ENCODE measurements at regions not wholly inside any gene's neighbourhood (a gene's known extent, or its start where the extent isn't known, plus 50 kb on each side); places are given as distances from the start of the nearest gene placed in this dataset.
A peak's percentile ranks its signal among the peaks of the same experiment; 100 is the strongest.

- Histone ChIP-seq H3K4me1 (ENCODE audit: insufficient read depth, low read length) (no peaks in the 10 kb centered on the region), H3K79me2 (ENCODE audit: insufficient read depth, low read length) (no peaks in the 10 kb centered on the region), H3K27me3 (ENCODE audit: control insufficient read depth in 1 of 2, insufficient read depth in 2 of 2, low read length in 2 of 2) (no peaks in the 10 kb centered on the region), H3K27ac (ENCODE audit: extremely low read length, insufficient read depth, low read length) (no peak overlapping the region), H4K20me1 (ENCODE audit: insufficient read depth, low read length) (no peaks in the 10 kb centered on the region), H3K36me3 (replicated peaks in 1 of 2; ENCODE audit: control insufficient read depth in 1 of 2, insufficient read depth in 2 of 2, low read length in 2 of 2) (no peaks in the 10 kb centered on the region), H3K4me2 (ENCODE audit: low read depth, low read length) (no peak overlapping the region), H2AFZ (ENCODE audit: low read length) (no peak overlapping the region), H3K4me3 (replicated peaks in 1 of 3; ENCODE audit: insufficient read depth in 1 of 3, low read depth in 2 of 3, low read length in 3 of 3) (no peak overlapping the region), H3K9me3 (ENCODE audit: low read length) (no peaks in the 10 kb centered on the region), H3K9ac (ENCODE audit: insufficient read depth, low read depth, low read length) (no peak overlapping the region)
- ChIA-PET POLR2A (no interaction called here), CTCF (ENCODE audit: low intra/inter-chr PET ratio, low total read pairs) (no interaction called here)
- in situ Hi-C loops (cut with HindIII; ENCODE audit: extremely low pct_ligation_motif_present, low pct_unique_long_range_greater_than_20kb), result no loop called here
- intact Hi-C loops (cut with micrococcal nuclease; ENCODE audit: unreplicated experiment), result loop anchor here (10.0 kb wide), 1 partner anchor 1225 kb away; no protein-coding TSS in a partner anchor
- no peak for DNase-seq (ENCODE audit: low spot score)
- WGBS (ENCODE audit: low lambda C conversion rate), result 54% methylated on average over 9 of the region's 9 CpGs
- FAIRE-seq, result no peak
- no peak for ATAC-seq
- no TSS peak for BruUV-seq (replicated peaks)
- TF ChIP-seq ZBTB33 (CRISPR knock-in tag; IDR thresholded peaks at IDR 0.05), result 0 out of 2 replicates have a peak, but pooled peaks have one; percentile 18
- TF ChIP-seq CBX5 (CRISPR knock-in tag; IDR thresholded peaks at IDR 0.05; ENCODE audit: borderline replicate concordance), result no peak
Observed at GRCh38 chr2:67649331-67650261, 252.5 kb downstream of the ETAA1 start.

GRCh38 chr2:67650291-67651133 is 253.4 kb downstream of the ETAA1 start:
- Histone ChIP-seq H3K79me2 (ENCODE audit: insufficient read depth, low read length) (no peaks in the 10 kb centered on the region), H3K27ac (ENCODE audit: extremely low read length, insufficient read depth, low read length) (no peak overlapping the region), H3K9ac (ENCODE audit: insufficient read depth, low read depth, low read length) (no peak overlapping the region), H3K4me3 (replicated peaks in 1 of 3; ENCODE audit: insufficient read depth in 1 of 3, low read depth in 2 of 3, low read length in 3 of 3) (no peak overlapping the region), H3K27me3 (ENCODE audit: control insufficient read depth in 1 of 2, insufficient read depth in 2 of 2, low read length in 2 of 2) (no peaks in the 10 kb centered on the region), H3K36me3 (replicated peaks in 1 of 2; ENCODE audit: control insufficient read depth in 1 of 2, insufficient read depth in 2 of 2, low read length in 2 of 2) (no peaks in the 10 kb centered on the region), H3K4me2 (ENCODE audit: low read depth, low read length) (no peak overlapping the region), H3K9me3 (ENCODE audit: low read length) (no peaks in the 10 kb centered on the region), H3K4me1 (ENCODE audit: insufficient read depth, low read length) (no peaks in the 10 kb centered on the region), H4K20me1 (ENCODE audit: insufficient read depth, low read length) (no peaks in the 10 kb centered on the region), H2AFZ (ENCODE audit: low read length) (no peak overlapping the region)
- DNase-seq (ENCODE audit: low spot score), result peak; percentile 63
- ChIA-PET CTCF (ENCODE audit: low intra/inter-chr PET ratio, low total read pairs) (no interaction called here), POLR2A (no interaction called here)
- ATAC-seq, result peak; percentile 99
- in situ Hi-C loops (cut with HindIII; ENCODE audit: extremely low pct_ligation_motif_present, low pct_unique_long_range_greater_than_20kb) (no loop called here), intact Hi-C loops (cut with micrococcal nuclease; ENCODE audit: unreplicated experiment) (loop anchor here (10.0 kb wide), 1 partner anchor 1226 kb away; no protein-coding TSS in a partner anchor)
- BruUV-seq (replicated peaks), result no TSS peak
- WGBS (ENCODE audit: low lambda C conversion rate), result 10% methylated on average over 8 of the region's 8 CpGs
- peak; percentile 72 for FAIRE-seq
- TF ChIP-seq ZMYM3 (CRISPR knock-in tag; IDR thresholded peaks at IDR 0.05) (no peak), TEAD3 (CRISPR knock-in tag; optimal IDR thresholded peaks at IDR 0.05; ENCODE audit: borderline replicate concordance) (peak; percentile 54), ARID4A (CRISPR knock-in tag; IDR thresholded peaks at IDR 0.05; ENCODE audit: borderline replicate concordance) (no peak), CEBPB (IDR thresholded peaks at IDR 0.05; ENCODE audit: borderline replicate concordance, low read depth, low read length) (peak; percentile 99), SIN3B (IDR thresholded peaks at IDR 0.05; ENCODE audit: low read length) (no peak), SOX6 (IDR thresholded peaks at IDR 0.05) (no peak), SOX6 (CRISPR knock-in tag; IDR thresholded peaks at IDR 0.05) (0 out of 2 replicates have a peak, but pooled peaks have one; percentile 15), TAF1 (CRISPR knock-in tag; IDR thresholded peaks at IDR 0.05) (no peak)
